H9 (cell line): ENCODE measurements at regions not wholly inside any gene's neighbourhood (a gene's known extent, or its start where the extent isn't known, plus 50 kb on each side); places are given as distances from the start of the nearest gene placed in this dataset.

Experiments used
- DNase-seq: peaks from one replicate; pipeline ENCODE4 v3.0.0-alpha.2; 2017
- H2AFZ ChIP-seq: one replicate; pipeline ENCODE4 v1.6.1; 2013; ENCODE audit warnings: mild to moderate bottlenecking, low read length, control low read depth, moderate library complexity
- H2AK5ac ChIP-seq: 2 replicates; pipeline ENCODE4 v1.6.1; 2013; ENCODE audit warnings: low read length, control low read depth, mixed read lengths; ENCODE audit not compliant: insufficient read length
- H2BK120ac ChIP-seq: one replicate; pipeline ENCODE4 v1.6.1; 2013; ENCODE audit warnings: low read depth, mild to moderate bottlenecking, low read length, control low read depth, inconsistent platforms; ENCODE audit not compliant: poor library complexity, severe bottlenecking
- H2BK12ac ChIP-seq: 2 replicates; pipeline ENCODE4 v1.6.1; 2013; ENCODE audit warnings: low read length, control low read depth, mixed read lengths, low read depth; ENCODE audit not compliant: insufficient read length
- H2BK15ac ChIP-seq: 2 replicates; pipeline ENCODE4 v1.6.1; 2013; ENCODE audit warnings: low read depth, low read length, control low read depth
- H2BK20ac ChIP-seq: one replicate; pipeline ENCODE4 v1.6.1; 2013; ENCODE audit warnings: low read depth, mild to moderate bottlenecking, low read length, control low read depth, inconsistent platforms; ENCODE audit not compliant: poor library complexity, severe bottlenecking
- H2BK5ac ChIP-seq: 2 replicates; pipeline ENCODE4 v1.6.1; 2013; ENCODE audit warnings: low read length, control low read depth, mixed read lengths; ENCODE audit not compliant: insufficient read length
- H3K14ac ChIP-seq: 2 replicates; pipeline ENCODE4 v1.6.1; 2013; ENCODE audit warnings: low read length, control low read depth; ENCODE audit not compliant: insufficient read depth
- H3K18ac ChIP-seq: 2 replicates; pipeline ENCODE4 v1.6.1; 2013; ENCODE audit warnings: low read depth, mild to moderate bottlenecking, mixed read lengths, low read length, control low read depth; ENCODE audit not compliant: insufficient read length
- H3K23ac ChIP-seq: 2 replicates; pipeline ENCODE4 v1.6.1; 2013; ENCODE audit warnings: low read length, control low read depth, mixed read lengths, low read depth; ENCODE audit not compliant: insufficient read length
- H3K23me2 ChIP-seq: 2 replicates; pipeline ENCODE4 v1.6.1; 2013; ENCODE audit warnings: low read depth, mild to moderate bottlenecking, mixed read lengths, low read length, control low read depth; ENCODE audit not compliant: insufficient read length, poor library complexity, severe bottlenecking
- H3K27ac ChIP-seq: 2 replicates; pipeline ENCODE4 v1.5.1; 2013; ENCODE audit warnings: low read length, control low read depth, mixed read lengths, low read depth; ENCODE audit not compliant: insufficient read length
- H3K27me3 ChIP-seq: 2 replicates; pipeline ENCODE4 v1.6.1; 2013; ENCODE audit warnings: low read length, control low read depth, inconsistent platforms; ENCODE audit not compliant: insufficient read depth
- H3K4ac ChIP-seq: 2 replicates; pipeline ENCODE4 v1.6.1; 2013; ENCODE audit warnings: low read depth, mild to moderate bottlenecking, control low read depth, inconsistent platforms, low read length, moderate library complexity
- H3K4me1 ChIP-seq: 2 replicates; pipeline ENCODE4 v1.6.1; 2013; ENCODE audit warnings: low read length, control low read depth, inconsistent platforms; ENCODE audit not compliant: insufficient read depth
- H3K4me2 ChIP-seq: 2 replicates; pipeline ENCODE4 v1.6.1; 2013; ENCODE audit warnings: low read length, control low read depth, mixed read lengths; ENCODE audit not compliant: insufficient read length, insufficient read depth
- H3K56ac ChIP-seq: 2 replicates; pipeline ENCODE4 v1.6.1; 2013; ENCODE audit warnings: low read depth, mild to moderate bottlenecking, mixed read lengths, low read length, control low read depth; ENCODE audit not compliant: insufficient read length
- H3K79me1 ChIP-seq: 2 replicates; pipeline ENCODE4 v1.6.1; 2013; ENCODE audit warnings: low read depth, mild to moderate bottlenecking, moderate library complexity, low read length, control low read depth, inconsistent platforms; ENCODE audit not compliant: insufficient read depth, poor library complexity, severe bottlenecking
- H3K79me2 ChIP-seq: 2 replicates; pipeline ENCODE4 v1.6.1; 2013; ENCODE audit warnings: low read length, control low read depth, inconsistent platforms; ENCODE audit not compliant: insufficient read depth
- H3K9ac ChIP-seq: 2 replicates; pipeline ENCODE4 v1.6.1; 2013; ENCODE audit warnings: low read length, control low read depth, mixed read lengths; ENCODE audit not compliant: insufficient read length; ENCODE audit errors: extremely low read depth
- H3K9me3 ChIP-seq: one replicate; pipeline ENCODE4 v1.6.1; 2013; ENCODE audit warnings: low read depth, low read length, inconsistent platforms; ENCODE audit not compliant: control insufficient read depth
- H3T11ph ChIP-seq: one replicate; pipeline ENCODE4 v1.6.1; 2013; ENCODE audit warnings: mild to moderate bottlenecking, low read length, control low read depth, inconsistent platforms
- H4K20me1 ChIP-seq: one replicate; pipeline ENCODE4 v1.6.1; 2013; ENCODE audit not compliant: control insufficient read depth, insufficient read length, insufficient read depth
- H4K5ac ChIP-seq: 2 replicates; pipeline ENCODE4 v1.6.1; 2013; ENCODE audit warnings: low read depth, mild to moderate bottlenecking, mixed read lengths, low read length, control low read depth; ENCODE audit not compliant: insufficient read length
- H4K8ac ChIP-seq: replicated peaks from 2 replicates; pipeline ENCODE4 v1.6.1; 2013; ENCODE audit warnings: low read length, control low read depth, mixed read lengths, low read depth; ENCODE audit not compliant: insufficient read length
- H4K91ac ChIP-seq: 2 replicates; pipeline ENCODE4 v1.6.1; 2013; ENCODE audit warnings: low read depth, mild to moderate bottlenecking, moderate library complexity, mixed read lengths, low read length, control low read depth; ENCODE audit not compliant: insufficient read length
- H3K27ac Mint-ChIP-seq, 3 experiments: 2 replicates in 2 of 3; 3 replicates in 1 of 3; pipeline ENCODE4 v1.8.0; 2020 to 2021; ENCODE audit warnings: mixed read lengths in 3 of 3, mild to moderate bottlenecking in 1 of 3, moderate library complexity in 1 of 3
- H3K27me3 Mint-ChIP-seq: 2 replicates; pipeline ENCODE4 v1.8.0; 2021; ENCODE audit warnings: low read depth, mild to moderate bottlenecking, moderate library complexity, mixed read lengths
- H3K36me3 Mint-ChIP-seq, 3 experiments: 2 replicates in 2 of 3; 3 replicates in 1 of 3; pipeline ENCODE4 v1.8.0; 2020 to 2021; ENCODE audit warnings: low read depth in 3 of 3, mixed read lengths in 3 of 3; ENCODE audit not compliant: insufficient read depth in 1 of 3
- H3K4me1 Mint-ChIP-seq, 2 experiments: 2 replicates each; pipeline ENCODE4 v1.8.0; 2020; ENCODE audit warnings: mixed read lengths in 2 of 2
- H3K4me3 Mint-ChIP-seq, 2 experiments: 2 replicates in 1 of 2; 3 replicates in 1 of 2; pipeline ENCODE4 v1.8.0; 2020 to 2021; ENCODE audit warnings: mild to moderate bottlenecking in 2 of 2, mixed read lengths in 2 of 2, moderate library complexity in 1 of 2
- H3K9me3 Mint-ChIP-seq, 2 experiments: 2 replicates in 1 of 2; 3 replicates in 1 of 2; pipeline ENCODE4 v1.8.0; 2020; ENCODE audit warnings: mild to moderate bottlenecking in 2 of 2, mixed read lengths in 2 of 2, moderate library complexity in 1 of 2
- WGBS: extraction: QIAGEN DNeasy Blood & Tissue Kit; methylation state at CpG from one replicate; pipeline ENCODE4 v1.1.7; 2013; ENCODE audit warnings: missing lambda C conversion rate, low lambda C conversion rate, mixed read lengths; ENCODE audit not compliant: insufficient read length; ENCODE audit errors: extremely low coverage; 5-methylcytosine and 5-hydroxymethylcytosine counted together
- TF ChIP-seq, protein P1 (sequence below): fragments of 200-600 bp; sonication (generic); conservative IDR thresholded peaks from 3 replicates; pipeline ENCODE4 v1.8.0; 2021; ENCODE audit warnings: antibody characterized with exemption, mild to moderate bottlenecking

DNA sequence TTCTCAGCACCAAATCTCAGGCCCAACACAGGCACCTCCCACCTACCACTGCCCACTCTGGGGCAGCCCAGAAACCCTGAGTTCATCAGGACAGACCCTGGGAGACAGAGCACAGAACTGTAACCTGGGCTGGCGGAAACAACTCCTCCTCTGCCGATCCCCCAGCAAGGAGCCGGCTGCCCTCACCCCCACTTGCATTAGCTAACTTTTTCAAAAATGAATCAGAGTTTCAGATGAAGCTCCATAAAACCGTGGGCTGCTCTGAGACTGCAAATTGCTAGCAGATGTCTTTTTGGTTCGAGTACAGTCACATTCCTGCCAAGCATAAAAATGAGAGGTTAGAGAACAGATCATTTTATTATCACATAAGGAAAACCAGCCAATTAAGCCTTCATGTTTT lies 93.4 kb upstream of the PARD3 start:
- H2AK5ac ChIP-seq = no peak overlapping the region
- no peak overlapping the region for H3K4ac ChIP-seq
- H3K18ac ChIP-seq = no peak overlapping the region
- no peaks in the 10 kb centered on the region for H3K9me3 ChIP-seq
- no peaks in the 10 kb centered on the region for H3K27me3 ChIP-seq
- TF ChIP-seq, protein P1, sequence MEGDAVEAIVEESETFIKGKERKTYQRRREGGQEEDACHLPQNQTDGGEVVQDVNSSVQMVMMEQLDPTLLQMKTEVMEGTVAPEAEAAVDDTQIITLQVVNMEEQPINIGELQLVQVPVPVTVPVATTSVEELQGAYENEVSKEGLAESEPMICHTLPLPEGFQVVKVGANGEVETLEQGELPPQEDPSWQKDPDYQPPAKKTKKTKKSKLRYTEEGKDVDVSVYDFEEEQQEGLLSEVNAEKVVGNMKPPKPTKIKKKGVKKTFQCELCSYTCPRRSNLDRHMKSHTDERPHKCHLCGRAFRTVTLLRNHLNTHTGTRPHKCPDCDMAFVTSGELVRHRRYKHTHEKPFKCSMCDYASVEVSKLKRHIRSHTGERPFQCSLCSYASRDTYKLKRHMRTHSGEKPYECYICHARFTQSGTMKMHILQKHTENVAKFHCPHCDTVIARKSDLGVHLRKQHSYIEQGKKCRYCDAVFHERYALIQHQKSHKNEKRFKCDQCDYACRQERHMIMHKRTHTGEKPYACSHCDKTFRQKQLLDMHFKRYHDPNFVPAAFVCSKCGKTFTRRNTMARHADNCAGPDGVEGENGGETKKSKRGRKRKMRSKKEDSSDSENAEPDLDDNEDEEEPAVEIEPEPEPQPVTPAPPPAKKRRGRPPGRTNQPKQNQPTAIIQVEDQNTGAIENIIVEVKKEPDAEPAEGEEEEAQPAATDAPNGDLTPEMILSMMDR = no peak
- H3K27ac ChIP-seq = no peak overlapping the region
- no peak overlapping the region for H3K56ac ChIP-seq
- H3K27ac Mint-ChIP-seq = no peak overlapping the region; a peak in 1 of 7 replicates
- H3K4me1 Mint-ChIP-seq = peaks cover 19 to 21% of the 10 kb centered on the region in 2 experiments
- no peak for DNase-seq
- H2BK5ac ChIP-seq = no peak overlapping the region
- H3K4me1 ChIP-seq = peaks cover 7% of the 10 kb centered on the region; the same call in 1 of the 2 replicates
- no peaks in the 10 kb centered on the region for H3K79me2 ChIP-seq
- no peaks in the 10 kb centered on the region for H3K23me2 ChIP-seq
- H3K79me1 ChIP-seq = no peaks in the 10 kb centered on the region
- H3K4me3 Mint-ChIP-seq = no peak overlapping the region
- no peak overlapping the region for H2BK120ac ChIP-seq
- H2BK15ac ChIP-seq = no peak overlapping the region
- H3T11ph ChIP-seq = no peak overlapping the region
- no peaks in the 10 kb centered on the region for H3K9me3 Mint-ChIP-seq
- H2BK12ac ChIP-seq = no peak overlapping the region
- H2AFZ ChIP-seq = no peak overlapping the region
- no peak overlapping the region for H3K4me2 ChIP-seq
- no peak overlapping the region for H4K8ac ChIP-seq
- no peak overlapping the region for H4K91ac ChIP-seq
- WGBS = no CpG with 5 or more reads among the region's 5 CpGs
- H4K5ac ChIP-seq = no peak overlapping the region
- no peaks in the 10 kb centered on the region; the same call in 1 of the 2 replicates for H3K27me3 Mint-ChIP-seq
- H3K23ac ChIP-seq = no peak overlapping the region
- no peak overlapping the region for H3K14ac ChIP-seq
- no peak overlapping the region for H3K9ac ChIP-seq
- H3K36me3 Mint-ChIP-seq = no peaks in the 10 kb centered on the region
- no peaks in the 10 kb centered on the region for H4K20me1 ChIP-seq
- no peak overlapping the region for H2BK20ac ChIP-seq
